GM23338 (cell line): ENCODE measurements at regions not wholly inside any gene's neighbourhood (a gene's known extent, or its start where the extent isn't known, plus 50 kb on each side); places are given as distances from the start of the nearest gene placed in this dataset.
A peak's percentile ranks its signal among the peaks of the same experiment; 100 is the strongest.
"Not testable (repeated sequence)": the region's sequence is repeated elsewhere in the genome, so short reads cannot be mapped to it uniquely, and the experiment has no call there.

Source experiments
- ATAC-seq: fragments of 200-7000 bp; cut with Tn5 transposase; 3 replicates; pipeline ENCODE4 v1.9.1; 2020
- DNase-seq: peaks from one replicate; pipeline ENCODE4 v3.0.0-alpha.2; 2015; ENCODE audit warnings: low spot score
- H2AFZ ChIP-seq: fragments of 200-600 bp; sonication (generic); 2 replicates; pipeline ENCODE4 v1.8.0; 2016; ENCODE audit warnings: antibody characterized with exemption, mild to moderate bottlenecking, moderate library complexity
- H3F3A ChIP-seq: fragments of 200-600 bp; sonication (generic); replicated peaks from 2 replicates; pipeline ENCODE4 v1.8.0; 2017; ENCODE audit warnings: antibody characterized with exemption, mixed run types, low read depth
- H3K27ac ChIP-seq: fragments of 200-600 bp; sonication (generic); 2 replicates; pipeline ENCODE4 v1.6.1; 2016; ENCODE audit warnings: low read depth
- H3K27me3 ChIP-seq: fragments of 200-600 bp; sonication (generic); 2 replicates; pipeline ENCODE4 v1.8.0; 2016; ENCODE audit warnings: mild to moderate bottlenecking, mixed run types, moderate library complexity; ENCODE audit not compliant: insufficient read depth
- H3K36me3 ChIP-seq: fragments of 200-600 bp; sonication (generic); 2 replicates; pipeline ENCODE4 v1.8.0; 2016; ENCODE audit warnings: mild to moderate bottlenecking; ENCODE audit not compliant: insufficient read depth
- H3K4me1 ChIP-seq: fragments of 200-600 bp; sonication (generic); 2 replicates; pipeline ENCODE4 v1.8.0; 2016; ENCODE audit warnings: mild to moderate bottlenecking, moderate library complexity; ENCODE audit not compliant: insufficient read depth
- H3K4me2 ChIP-seq: fragments of 200-600 bp; sonication (generic); 2 replicates; pipeline ENCODE4 v1.7.1; 2017; ENCODE audit warnings: mixed run types
- H3K4me3 ChIP-seq: fragments of 200-600 bp; sonication (generic); 2 replicates; pipeline ENCODE4 v1.6.1; 2016; ENCODE audit warnings: mixed run types
- H3K79me2 ChIP-seq: fragments of 200-600 bp; sonication (generic); replicated peaks from 2 replicates; pipeline ENCODE4 v1.8.0; 2017; ENCODE audit warnings: mild to moderate bottlenecking; ENCODE audit not compliant: insufficient read depth
- H3K9me2 ChIP-seq: fragments of 200-600 bp; sonication (generic); 2 replicates; pipeline ENCODE4 v1.8.0; 2017; ENCODE audit not compliant: insufficient read depth
- H4K20me1 ChIP-seq: fragments of 200-600 bp; sonication (generic); replicated peaks from 2 replicates; pipeline ENCODE4 v1.8.0; 2017; ENCODE audit warnings: mild to moderate bottlenecking; ENCODE audit not compliant: insufficient read depth
- H3K27ac Mint-ChIP-seq: 2 replicates; pipeline ENCODE4 v1.8.0; 2020; ENCODE audit warnings: inconsistent platforms, mild to moderate bottlenecking, moderate library complexity, mixed read lengths
- H3K27me3 Mint-ChIP-seq: 3 replicates; pipeline ENCODE4 v1.8.0; 2022; ENCODE audit warnings: low read depth, mild to moderate bottlenecking, moderate library complexity, mixed read lengths, inconsistent platforms; ENCODE audit not compliant: insufficient read depth, poor library complexity
- H3K36me3 Mint-ChIP-seq: 3 replicates; pipeline ENCODE4 v1.8.0; 2021; ENCODE audit warnings: low read depth, mild to moderate bottlenecking, inconsistent platforms, moderate library complexity, mixed read lengths
- H3K4me1 Mint-ChIP-seq: 3 replicates; pipeline ENCODE4 v1.8.0; 2020; ENCODE audit warnings: mild to moderate bottlenecking, inconsistent platforms, mixed read lengths
- H3K4me3 Mint-ChIP-seq: 3 replicates; pipeline ENCODE4 v1.8.0; 2021; ENCODE audit warnings: moderate library complexity, mild to moderate bottlenecking, inconsistent platforms, mixed read lengths
- H3K9me3 Mint-ChIP-seq: 3 replicates; pipeline ENCODE4 v1.8.0; 2020; ENCODE audit warnings: moderate library complexity, mild to moderate bottlenecking, inconsistent platforms, mixed read lengths
- CTCF ChIP-seq, 2 experiments: fragments of 200-600 bp in 1 of 2; sonication (generic) in 1 of 2; conservative IDR thresholded peaks; 2 replicates each; pipeline versions ENCODE4 v1.5.1 to v1.6.1; 2016 to 2017; ENCODE audit warnings: antibody characterized with exemption in 2 of 2, low read depth in 2 of 2, mild to moderate bottlenecking in 2 of 2, moderate library complexity in 1 of 2

- DNase-seq, H3K79me2 ChIP-seq, H3K4me3 ChIP-seq, H3K4me1 Mint-ChIP-seq, H3K9me3 Mint-ChIP-seq, H3K4me1 ChIP-seq, H3K9me2 ChIP-seq, H3K27me3 Mint-ChIP-seq, H3K27ac Mint-ChIP-seq, H4K20me1 ChIP-seq, H3K27me3 ChIP-seq, H2AFZ ChIP-seq, H3K4me3 Mint-ChIP-seq, H3F3A ChIP-seq, H3K4me2 ChIP-seq, H3K36me3 ChIP-seq, H3K27ac ChIP-seq, H3K36me3 Mint-ChIP-seq: not testable (repeated sequence)
- peak; percentile 72 for ATAC-seq
Measured at GRCh38 chr16:18135024-18135423, 201.5 kb downstream of the NPIPA8 start.

DNA sequence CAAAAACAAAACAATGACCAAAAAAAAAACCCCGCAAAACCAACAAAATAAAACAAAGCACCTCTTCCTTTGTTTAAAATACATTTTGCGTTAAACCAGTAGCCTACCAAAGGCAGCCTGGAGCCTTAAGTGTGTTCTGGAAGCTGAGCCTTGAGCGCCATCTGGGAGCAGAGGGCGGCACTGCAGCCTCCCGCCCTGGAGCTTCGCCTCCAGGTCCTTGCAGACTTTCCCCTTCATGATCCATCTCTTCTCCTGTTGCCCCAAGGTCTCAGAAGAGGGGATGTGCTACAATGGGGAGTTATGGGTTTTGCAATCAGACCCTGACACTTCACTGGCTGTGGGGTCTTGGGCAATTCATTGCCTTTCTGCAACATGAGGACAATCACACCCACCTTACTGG, 204.9 kb downstream of the NPIPA8 start:
- not testable (repeated sequence) for H3K4me3 Mint-ChIP-seq, H3K9me3 Mint-ChIP-seq, H3F3A ChIP-seq, H4K20me1 ChIP-seq, H2AFZ ChIP-seq, H3K4me1 ChIP-seq, H3K4me2 ChIP-seq, H3K9me2 ChIP-seq, H3K27me3 ChIP-seq, H3K27ac Mint-ChIP-seq, H3K36me3 ChIP-seq, H3K27me3 Mint-ChIP-seq, H3K79me2 ChIP-seq, H3K36me3 Mint-ChIP-seq, H3K4me1 Mint-ChIP-seq, H3K27ac ChIP-seq, H3K4me3 ChIP-seq
- DNase-seq (peak; percentile 1), ATAC-seq (peak; percentile 80)
- TF ChIP-seq CTCF (conservative IDR thresholded peaks at IDR 0.05; ENCODE audit: low read depth in 2 of 2): peak; percentile 20 to 22; a peak in 2 of 4 replicates

GRCh38 chr16:18130478-18131120, 205.9 kb downstream of the NPIPA8 start:
- H3K4me2 ChIP-seq, H3K36me3 ChIP-seq, H3K4me3 ChIP-seq, H3K79me2 ChIP-seq, ATAC-seq, H3K27me3 Mint-ChIP-seq, H3K36me3 Mint-ChIP-seq, H3K4me3 Mint-ChIP-seq, H3K9me3 Mint-ChIP-seq, DNase-seq, H2AFZ ChIP-seq, H3F3A ChIP-seq, H3K27ac ChIP-seq, H4K20me1 ChIP-seq, H3K9me2 ChIP-seq, H3K27me3 ChIP-seq, H3K4me1 ChIP-seq, H3K27ac Mint-ChIP-seq, H3K4me1 Mint-ChIP-seq: not testable (repeated sequence)

- H2AFZ ChIP-seq, H3K79me2 ChIP-seq, H3K36me3 Mint-ChIP-seq, H3K4me3 Mint-ChIP-seq, H3K27me3 Mint-ChIP-seq, H3K27me3 ChIP-seq, H3K27ac ChIP-seq, H3K4me3 ChIP-seq, DNase-seq, H3K9me2 ChIP-seq, H3K36me3 ChIP-seq, H3K4me2 ChIP-seq, H3K4me1 Mint-ChIP-seq, H3F3A ChIP-seq, H3K27ac Mint-ChIP-seq, H3K4me1 ChIP-seq, H4K20me1 ChIP-seq, H3K9me3 Mint-ChIP-seq: not testable (repeated sequence)
- peak; percentile 81 for ATAC-seq
Measured at GRCh38 chr16:18127033-18127432, 209.5 kb downstream of the NPIPA8 start.

DNA sequence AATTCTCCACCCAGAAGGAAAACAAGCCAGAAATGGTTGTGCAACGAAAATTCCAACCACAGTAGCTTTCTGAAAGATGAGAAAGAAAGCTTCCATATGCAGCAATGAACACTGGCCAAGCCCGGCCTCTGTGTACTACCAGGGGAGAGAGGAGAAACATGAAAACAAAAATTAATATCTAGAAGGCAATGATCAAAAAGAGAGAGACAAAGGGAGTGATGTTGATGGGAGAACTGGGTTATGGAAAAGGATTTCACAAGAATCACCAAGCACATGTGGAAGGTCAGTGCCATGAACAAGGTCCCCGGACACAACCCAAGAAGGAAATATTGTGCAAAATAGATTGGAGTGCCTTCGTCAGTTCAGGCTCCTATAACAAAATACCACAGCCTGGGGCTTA, 217.4 kb downstream of the NPIPA8 start:
- not testable (repeated sequence) for H3K79me2 ChIP-seq, H2AFZ ChIP-seq, H3F3A ChIP-seq, H4K20me1 ChIP-seq, DNase-seq, H3K36me3 ChIP-seq, H3K4me1 ChIP-seq, ATAC-seq, H3K27me3 Mint-ChIP-seq, H3K9me2 ChIP-seq, H3K27ac ChIP-seq, H3K27ac Mint-ChIP-seq, H3K4me3 Mint-ChIP-seq, H3K36me3 Mint-ChIP-seq, H3K4me1 Mint-ChIP-seq, H3K27me3 ChIP-seq, H3K9me3 Mint-ChIP-seq, H3K4me3 ChIP-seq, H3K4me2 ChIP-seq

DNA sequence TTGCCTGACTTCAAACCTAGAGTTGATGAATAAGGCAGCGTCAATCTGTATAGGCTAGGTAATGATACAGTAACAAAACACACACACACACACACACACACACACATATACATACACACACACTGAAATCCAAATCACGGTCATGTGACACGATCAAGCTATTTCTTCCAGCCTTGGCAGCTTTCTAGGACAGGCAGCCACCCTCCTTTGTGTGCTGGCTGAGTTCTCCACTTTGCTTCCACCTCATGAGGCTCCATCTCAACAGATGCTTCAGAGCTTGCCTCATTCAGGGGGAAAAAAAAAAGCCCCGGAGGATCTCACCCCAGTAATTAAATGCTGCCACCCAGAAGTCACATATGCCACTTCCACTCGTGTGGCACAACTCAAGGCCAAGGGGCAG, 217.9 kb downstream of the NPIPA8 start:
- not testable (repeated sequence) for H3K4me2 ChIP-seq, H3K27ac Mint-ChIP-seq, H3K4me3 ChIP-seq, H3K4me1 Mint-ChIP-seq, H4K20me1 ChIP-seq, H3K79me2 ChIP-seq, H3K36me3 ChIP-seq, H3K27me3 Mint-ChIP-seq, DNase-seq, H3F3A ChIP-seq, H2AFZ ChIP-seq, ATAC-seq, H3K9me2 ChIP-seq, H3K4me1 ChIP-seq, H3K27me3 ChIP-seq, H3K27ac ChIP-seq, H3K9me3 Mint-ChIP-seq, H3K36me3 Mint-ChIP-seq, H3K4me3 Mint-ChIP-seq
